GM21576 (cell line): ENCODE measurements at regions not wholly inside any gene's neighbourhood (a gene's known extent, or its start where the extent isn't known, plus 50 kb on each side); places are given as distances from the start of the nearest gene placed in this dataset.

Experiments used
- ATAC-seq: cut with Tn5 transposase; IDR thresholded peaks from one replicate; pipeline ENCODE4 v1.9.1; 2021; ENCODE audit warnings: mild to moderate bottlenecking, moderate library complexity; ENCODE audit not compliant: unreplicated experiment

GRCh38 chr2:576292-576691 lies 100.9 kb downstream of the TMEM18 start:
- no peak for ATAC-seq

- no peak for ATAC-seq
Measured at GRCh38 chr2:575727-576236, 101.4 kb downstream of the TMEM18 start.

- ATAC-seq: no peak
Measured at GRCh38 chr2:575030-575726, 102.0 kb downstream of the TMEM18 start.

GRCh38 chr2:573805-574392 lies 103.3 kb downstream of the TMEM18 start:
- ATAC-seq: no peak

GRCh38 chr2:573025-573424 lies 104.2 kb downstream of the TMEM18 start:
- ATAC-seq: no peak

GRCh38 chr2:569681-570080 lies 107.5 kb downstream of the TMEM18 start:
- ATAC-seq: no peak

GRCh38 chr2:568639-569235 lies 108.5 kb downstream of the TMEM18 start:
- ATAC-seq: no peak

- ATAC-seq: no peak
Measured at GRCh38 chr2:567865-568638, 109.2 kb downstream of the TMEM18 start.

GRCh38 chr2:567496-567864 lies 109.7 kb downstream of the TMEM18 start:
- ATAC-seq: no peak

GRCh38 chr2:566379-567313 lies 110.6 kb downstream of the TMEM18 start:
- no peak for ATAC-seq

- no peak for ATAC-seq
Measured at GRCh38 chr2:564471-565181, 112.6 kb downstream of the TMEM18 start.

GRCh38 chr2:563512-563911 lies 113.7 kb downstream of the TMEM18 start:
- no peak for ATAC-seq

GRCh38 chr2:562391-563364 lies 114.5 kb downstream of the TMEM18 start:
- ATAC-seq: no peak

GRCh38 chr2:558879-559278 lies 118.3 kb downstream of the TMEM18 start:
- no peak for ATAC-seq

GRCh38 chr2:558302-558642 lies 118.9 kb downstream of the TMEM18 start:
- ATAC-seq: no peak

- ATAC-seq: no peak
Measured at GRCh38 chr2:557635-558301, 119.4 kb downstream of the TMEM18 start.

- ATAC-seq: no peak
Measured at GRCh38 chr2:556485-556884, 120.7 kb downstream of the TMEM18 start.
